NCI-H128 (cell line): ENCODE measurements at regions not wholly inside any gene's neighbourhood (a gene's known extent, or its start where the extent isn't known, plus 50 kb on each side); places are given as distances from the start of the nearest gene placed in this dataset.

Experiments
- DNase-seq: peaks from one replicate; lab custom pipeline; 2025; ENCODE audit not compliant: unreplicated experiment; lab: John Stamatoyannopoulos, UW

DNA sequence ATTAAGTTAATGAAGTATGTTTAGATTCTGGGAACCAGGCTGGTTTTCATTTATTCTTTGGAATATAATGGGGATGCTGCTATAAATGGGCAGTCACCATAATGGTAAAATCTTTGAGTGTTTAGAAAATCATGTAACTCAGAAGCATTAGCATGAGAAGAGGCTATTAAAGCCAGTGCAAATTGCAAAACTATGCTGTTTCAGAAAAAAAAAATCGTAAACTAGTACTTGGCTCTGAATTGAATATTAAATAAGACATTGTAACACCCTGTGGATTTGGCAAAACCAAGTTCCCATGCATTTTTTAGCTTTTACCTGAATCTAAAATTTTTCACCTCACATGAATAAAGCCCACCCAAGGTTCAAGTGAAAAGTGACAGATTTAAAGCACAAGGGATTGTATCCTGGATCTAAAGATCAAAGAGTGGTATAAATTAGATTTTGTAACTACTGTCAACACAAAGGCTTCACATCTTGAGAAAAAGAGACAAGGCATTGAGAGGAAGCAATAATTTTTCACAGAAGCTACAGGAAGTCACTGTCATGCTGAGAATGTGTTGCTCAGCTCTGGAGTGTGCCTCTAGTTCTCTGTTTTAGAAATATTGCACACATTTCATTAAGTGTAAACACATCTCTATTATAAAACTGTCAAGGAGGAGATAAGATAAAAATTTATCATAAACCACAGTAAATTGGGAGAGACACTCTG is 142.2 kb downstream of the ABCA8 start:
- no peak for DNase-seq

DNA sequence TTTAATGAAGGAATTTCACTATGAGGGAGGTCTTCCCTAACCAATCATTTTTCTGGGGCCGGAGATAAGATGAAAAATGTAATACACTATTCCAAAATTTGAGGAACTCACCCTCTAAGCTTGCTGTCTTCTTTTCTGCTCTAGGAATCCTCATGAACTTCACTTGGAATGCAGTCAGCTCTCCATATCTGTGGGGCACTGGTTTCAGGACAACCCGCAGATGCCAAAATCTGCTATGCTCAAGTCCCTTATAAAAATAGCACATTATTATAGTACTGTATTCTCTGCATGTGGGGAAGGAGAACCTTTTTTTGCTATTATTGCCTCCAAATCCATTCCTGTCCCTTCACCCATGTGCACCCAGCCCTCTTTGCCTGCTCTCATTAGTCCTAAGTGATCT is 146.0 kb downstream of the ABCA8 start:
- DNase-seq: no peak

DNA sequence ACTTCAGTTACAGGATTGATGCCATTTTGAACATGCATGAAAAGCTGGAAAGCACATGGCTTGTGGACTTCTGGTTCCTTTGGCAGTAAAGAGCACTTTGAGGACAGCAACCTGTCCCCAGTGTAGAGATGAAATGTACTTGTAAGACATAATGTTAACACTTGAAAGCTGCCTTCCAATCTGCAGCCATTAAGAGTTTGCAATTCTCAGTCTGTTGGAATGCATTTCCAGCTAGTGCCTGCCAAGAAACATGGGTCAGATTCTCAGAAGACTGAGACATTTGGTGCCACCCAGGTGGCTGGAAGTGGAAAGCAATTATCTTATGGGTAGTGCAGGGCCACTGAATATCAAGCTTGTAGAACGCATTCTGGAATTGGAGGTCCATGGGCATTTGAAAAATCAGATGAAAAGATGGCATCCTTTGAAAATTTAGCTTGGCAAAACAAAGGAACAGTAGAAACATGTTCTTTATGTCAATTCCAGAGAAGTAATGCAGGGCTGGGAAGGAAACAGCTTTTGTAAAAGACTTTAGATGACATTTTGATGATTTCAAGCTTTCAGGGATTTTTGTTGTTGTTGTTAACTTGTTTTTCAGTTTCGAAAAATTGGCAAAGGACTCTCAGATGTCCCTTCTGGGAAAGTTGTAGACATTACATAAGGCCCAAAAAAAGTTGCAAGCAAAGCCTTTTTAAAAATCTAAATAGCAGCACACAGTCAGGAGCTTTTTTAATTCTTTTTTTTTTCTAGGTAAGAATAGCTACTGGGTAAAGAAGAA is 147.0 kb downstream of the ABCA8 start:
- no peak for DNase-seq

DNA sequence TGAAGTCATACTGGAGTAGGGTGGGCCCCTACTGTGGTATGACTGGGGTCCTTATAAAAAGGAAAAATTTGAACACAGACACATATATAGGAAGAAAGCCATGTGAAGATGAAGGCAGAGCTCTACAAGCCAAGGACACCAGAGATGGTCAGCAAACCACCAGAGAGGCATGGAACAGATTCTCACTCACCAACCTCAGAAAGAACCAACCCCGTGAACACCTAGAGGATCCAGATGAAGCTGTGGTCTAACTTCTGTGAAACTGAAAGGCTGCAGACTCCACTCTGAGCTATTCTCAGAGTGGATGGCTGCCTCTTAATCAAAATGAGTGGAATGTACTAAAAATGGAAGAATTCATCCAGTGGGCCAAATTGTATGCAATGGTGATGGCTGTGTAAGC is 149.6 kb downstream of the ABCA8 start:
- no peak for DNase-seq

DNA sequence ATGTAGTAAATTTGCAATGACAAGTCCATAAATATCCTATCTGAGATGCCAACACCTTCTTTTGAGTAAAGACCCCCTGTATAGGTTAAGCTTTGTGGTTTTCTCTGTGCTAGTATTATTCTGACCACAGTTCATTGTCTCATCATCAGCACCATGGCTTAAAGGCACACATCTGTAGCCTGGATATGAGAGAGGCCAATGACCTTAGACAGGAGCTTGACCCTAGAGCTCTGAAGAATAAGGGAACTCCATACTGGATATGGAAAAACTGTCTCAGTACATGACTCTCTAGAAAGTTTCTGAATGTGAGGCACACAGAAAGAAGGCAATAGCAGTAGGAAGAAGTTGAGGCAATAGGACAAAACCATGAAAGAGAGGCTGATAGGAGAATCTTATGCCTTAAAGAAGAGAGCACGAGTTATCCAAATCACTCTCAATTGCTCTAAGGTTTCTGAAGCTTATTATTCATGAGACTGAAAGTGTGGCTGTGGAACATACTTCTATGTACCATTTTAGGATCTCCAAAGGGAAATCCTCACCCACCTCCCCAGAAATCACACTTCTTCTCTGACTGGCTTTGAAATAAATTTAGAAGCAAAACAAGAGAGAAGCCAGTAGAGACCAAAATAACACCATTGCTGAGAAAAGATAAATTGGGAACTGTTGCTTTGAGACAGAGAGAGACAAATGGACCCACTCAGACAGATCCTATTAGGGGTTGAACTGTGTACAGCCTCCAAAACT is 150.2 kb downstream of the ABCA8 start:
- DNase-seq: no peak

DNA sequence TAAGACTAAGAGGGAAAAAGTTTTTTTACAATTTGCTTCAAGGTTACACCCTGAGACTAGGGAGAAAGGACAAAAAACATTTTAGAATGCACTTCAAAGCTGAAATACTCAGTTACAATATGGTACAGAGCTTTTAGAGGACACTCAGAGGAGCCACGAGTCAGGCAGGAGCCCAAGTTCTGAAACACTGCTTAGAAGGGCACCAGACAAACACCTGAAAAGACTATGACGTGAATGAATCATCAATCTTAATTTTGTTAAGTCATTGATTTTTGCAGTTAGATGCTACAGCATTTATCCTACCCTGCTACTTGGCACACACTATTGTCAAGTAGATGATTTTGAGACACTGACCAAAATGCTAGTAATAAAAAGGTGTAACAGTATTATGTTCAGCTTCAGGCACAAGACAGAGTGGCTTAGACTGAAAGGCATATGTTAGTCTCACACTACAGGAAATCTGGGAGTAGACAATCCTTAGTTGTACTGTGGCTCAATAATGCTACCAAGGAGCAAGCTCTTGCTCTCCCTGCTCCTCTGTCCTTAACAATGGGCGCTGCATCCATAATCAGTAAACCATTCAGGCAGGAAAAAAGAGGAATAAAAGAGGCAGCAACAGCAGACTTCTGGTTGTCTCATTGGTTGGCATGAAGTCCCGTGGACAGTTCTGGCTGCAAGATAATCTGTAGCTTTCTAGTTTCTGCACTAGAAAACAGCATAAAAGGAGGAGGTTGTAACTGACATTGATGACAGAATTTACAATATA is 151.8 kb downstream of the ABCA8 start:
- no peak for DNase-seq

DNA sequence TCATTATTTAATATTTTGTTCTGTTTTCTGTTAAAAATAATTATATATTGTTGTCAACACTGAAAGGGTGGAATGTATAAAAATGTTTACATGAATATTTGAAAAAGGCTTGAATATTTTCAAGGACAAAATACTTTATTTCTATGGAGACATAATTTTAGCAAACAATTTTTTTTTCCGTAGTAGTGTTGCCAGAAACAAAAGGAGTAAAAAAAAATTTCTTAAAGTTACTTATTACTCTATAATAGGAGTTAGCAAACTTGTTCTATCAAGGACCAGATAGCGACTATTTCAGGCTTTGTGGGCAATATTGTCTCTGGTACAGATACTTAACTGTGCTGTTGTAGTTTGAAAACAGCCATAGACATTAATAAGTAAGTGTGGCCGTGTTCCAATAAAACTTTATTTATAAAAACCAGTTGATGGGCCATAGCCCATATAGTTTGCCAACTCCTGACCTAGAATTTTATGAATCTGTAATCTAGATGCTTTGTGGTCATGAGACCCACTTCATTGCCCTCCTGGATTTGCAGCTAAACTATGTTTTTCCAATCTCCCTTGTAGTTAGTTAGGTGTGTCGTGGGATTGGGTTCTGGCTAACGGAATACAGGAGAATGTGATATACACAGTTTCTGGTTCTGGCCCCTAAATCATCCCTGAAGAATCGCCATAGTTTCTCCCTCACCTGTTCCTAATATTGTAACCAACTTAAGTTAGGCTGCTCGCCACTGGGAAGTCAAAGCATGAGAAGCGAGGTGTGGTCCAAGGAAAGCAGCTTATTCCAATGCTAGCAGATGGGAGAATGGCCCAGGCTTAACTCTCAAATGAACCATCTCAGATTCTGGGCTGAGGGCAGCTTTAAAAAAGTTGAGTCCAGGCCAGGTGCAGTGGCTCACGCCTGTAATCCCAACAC is 153.6 kb downstream of the ABCA8 start:
- DNase-seq: no peak

DNA sequence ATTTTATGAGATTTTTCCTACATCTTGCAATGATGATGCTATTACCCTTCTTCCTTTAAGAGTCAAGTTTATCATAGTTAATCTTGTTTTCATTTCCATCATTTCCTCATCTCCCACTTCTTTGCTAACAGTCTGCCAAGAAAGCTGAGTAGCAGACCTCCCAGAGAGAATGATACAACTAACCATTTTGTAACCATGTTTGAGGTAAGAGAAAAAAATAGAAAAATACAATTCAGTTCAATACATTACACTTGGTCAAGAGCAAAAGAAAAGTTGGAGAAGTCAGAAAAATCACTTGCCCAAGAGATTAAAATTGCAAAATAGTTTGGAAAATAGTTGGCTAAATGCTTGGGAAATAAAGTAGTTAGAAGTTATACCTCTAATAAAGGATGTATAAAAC is 154.4 kb downstream of the ABCA8 start:
- no peak for DNase-seq

DNA sequence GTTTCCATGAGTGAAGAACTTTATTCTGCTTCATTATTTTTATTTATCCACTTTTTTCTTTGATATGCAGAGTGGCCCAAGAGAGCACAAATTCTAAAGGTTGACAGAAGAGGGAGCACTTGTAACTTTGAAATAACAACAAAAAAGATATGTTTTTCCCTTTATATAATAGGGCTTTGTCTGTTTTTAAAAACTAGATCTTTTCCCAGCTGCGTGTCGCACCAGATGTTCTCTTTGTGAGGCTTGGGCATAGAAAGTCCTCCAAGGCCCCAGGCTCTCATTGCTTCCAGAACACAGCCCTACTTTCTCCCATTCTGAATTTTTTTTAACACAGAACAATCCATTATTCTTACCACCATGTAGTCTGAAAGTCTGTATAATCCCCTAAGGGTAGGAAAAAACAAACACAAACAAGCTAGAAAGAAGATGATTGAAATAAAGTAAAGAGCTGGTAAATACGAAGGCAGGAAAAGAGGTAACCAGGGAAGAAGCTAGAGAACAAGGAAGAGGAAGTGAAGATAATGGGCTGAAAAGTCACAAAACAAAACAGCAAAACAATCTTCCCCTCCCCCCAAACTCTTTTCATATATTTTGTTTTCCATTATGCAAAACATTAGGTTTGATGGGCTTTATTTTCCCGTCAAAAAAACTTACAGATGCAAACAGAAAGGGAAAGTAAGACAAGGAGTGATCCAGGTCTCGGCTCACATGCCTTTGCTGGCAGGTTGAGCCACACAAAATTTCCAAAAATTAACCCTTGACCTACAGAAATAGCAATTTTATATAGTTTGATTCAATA is 160.4 kb downstream of the ABCA8 start:
- DNase-seq: no peak

DNA sequence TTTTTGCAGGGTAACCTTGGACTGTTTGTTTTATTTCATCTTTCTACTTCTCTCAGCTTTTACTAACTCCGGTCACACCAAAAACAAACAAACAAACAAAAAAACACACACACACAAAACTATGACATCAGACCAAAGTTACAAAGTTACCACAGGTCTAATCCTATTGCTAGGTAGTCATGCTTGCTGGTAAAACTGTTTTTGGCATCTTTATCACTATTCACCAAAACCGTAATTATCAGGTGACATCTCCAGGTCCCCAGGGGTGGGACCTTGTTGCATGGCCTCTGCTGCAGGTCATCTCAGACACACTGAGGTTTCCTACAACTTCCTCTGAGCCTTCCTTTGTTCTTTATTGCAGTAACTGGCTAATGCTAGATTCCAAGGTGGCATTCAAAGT is 162.3 kb downstream of the ABCA8 start:
- DNase-seq: no peak

DNA sequence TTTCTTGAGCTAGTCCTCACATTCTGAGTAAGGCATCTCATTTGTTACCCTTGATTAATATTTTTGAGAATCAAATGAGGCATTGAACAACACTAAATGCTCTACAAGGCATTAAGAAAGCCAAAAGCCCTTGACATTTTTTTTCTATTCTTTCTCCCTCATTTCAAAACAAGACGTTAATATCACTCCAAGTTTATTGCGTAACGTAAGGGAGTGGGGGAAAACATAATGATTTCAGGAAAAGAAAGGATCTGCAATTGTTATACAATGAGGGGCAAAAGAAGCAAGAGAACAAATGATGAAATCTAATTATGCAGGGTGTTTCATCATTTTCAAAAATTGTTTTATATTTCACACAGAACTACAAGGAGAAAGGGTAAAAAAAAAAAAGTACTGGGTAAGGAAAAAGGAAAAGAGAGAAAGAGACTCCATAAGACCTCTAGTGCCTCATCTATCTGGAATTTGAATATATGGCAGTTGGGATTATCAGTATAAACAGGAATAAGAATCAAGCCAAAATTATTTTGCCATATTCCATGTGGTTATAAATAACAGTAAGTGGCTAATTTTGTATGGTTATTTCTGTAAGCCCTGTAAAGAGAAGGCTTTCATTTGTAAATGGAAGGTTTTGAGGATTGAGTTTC is 163.0 kb downstream of the ABCA8 start:
- DNase-seq: no peak

DNA sequence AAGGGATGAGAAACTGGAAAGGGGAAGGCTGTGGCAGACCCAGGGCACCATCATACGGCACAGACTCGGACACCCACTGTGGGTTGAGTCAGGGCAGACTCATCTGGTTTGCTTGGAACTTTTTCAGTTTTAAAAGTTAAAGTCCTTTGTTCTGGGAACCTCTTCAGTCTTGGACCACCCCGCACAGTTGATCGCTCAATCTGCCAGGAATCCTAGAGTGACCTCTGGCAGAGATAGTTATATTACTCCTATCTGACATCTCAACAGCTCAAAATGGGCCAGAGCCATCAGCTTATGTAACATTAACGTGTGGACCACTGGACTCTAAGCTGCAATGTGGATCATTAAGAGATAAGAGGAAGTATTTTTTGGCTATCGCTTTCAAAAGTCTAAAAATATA is 164.3 kb downstream of the ABCA8 start:
- DNase-seq: no peak

DNA sequence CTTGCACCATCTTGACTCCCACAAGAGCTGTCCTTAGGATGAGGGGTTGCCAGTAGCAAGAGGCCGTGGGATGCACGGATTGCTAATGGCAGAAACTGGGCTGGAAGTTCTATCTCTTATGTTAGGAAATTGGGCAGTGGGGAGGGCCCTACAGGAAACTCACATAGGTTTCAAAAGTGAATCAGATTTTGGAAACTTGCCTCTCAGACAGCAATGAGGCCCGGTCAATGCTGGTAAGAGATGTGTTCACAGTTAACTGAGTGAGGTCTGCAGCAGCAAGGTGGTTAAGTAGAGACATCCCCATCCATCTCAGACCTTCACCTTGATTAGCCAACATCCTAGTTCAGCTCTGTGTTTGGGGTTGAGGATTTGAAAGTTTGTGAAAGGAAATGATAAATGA is 164.7 kb downstream of the ABCA8 start:
- DNase-seq: no peak

DNA sequence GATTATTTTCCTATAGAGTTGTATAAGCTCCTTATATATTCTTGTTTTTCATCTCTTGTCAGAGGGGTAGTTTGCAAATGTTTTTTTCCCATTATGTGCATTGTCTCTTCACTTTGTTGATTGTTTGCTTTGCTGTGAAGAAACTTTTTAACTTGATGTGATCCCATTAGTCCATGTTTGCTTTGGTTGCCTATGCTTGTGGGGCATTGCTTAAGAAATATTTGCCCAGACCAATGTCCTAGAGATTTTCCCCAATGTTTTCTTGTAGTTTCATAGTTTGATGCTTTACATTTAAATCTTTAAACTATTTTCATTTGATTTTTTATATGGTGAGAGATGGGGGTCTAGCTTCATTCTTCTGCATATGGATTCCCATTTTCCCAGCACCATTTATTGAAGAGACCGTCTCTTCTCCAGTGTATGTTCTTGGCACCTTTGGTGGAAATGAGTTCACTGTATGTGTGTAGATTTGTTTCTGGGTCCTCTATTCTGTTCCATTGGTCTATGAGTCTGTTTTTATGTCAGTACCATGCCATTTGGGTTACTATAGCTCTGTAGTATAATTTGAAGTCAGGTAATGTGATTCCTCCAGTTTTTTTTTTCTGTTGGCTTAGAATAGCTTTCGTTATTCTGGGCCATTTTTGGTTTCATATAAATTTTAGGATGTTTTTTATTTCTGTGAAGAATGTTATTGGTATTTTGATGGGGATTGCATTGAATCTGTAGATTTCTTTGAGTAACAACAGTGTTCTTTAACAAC is 165.8 kb downstream of the ABCA8 start:
- DNase-seq: no peak

DNA sequence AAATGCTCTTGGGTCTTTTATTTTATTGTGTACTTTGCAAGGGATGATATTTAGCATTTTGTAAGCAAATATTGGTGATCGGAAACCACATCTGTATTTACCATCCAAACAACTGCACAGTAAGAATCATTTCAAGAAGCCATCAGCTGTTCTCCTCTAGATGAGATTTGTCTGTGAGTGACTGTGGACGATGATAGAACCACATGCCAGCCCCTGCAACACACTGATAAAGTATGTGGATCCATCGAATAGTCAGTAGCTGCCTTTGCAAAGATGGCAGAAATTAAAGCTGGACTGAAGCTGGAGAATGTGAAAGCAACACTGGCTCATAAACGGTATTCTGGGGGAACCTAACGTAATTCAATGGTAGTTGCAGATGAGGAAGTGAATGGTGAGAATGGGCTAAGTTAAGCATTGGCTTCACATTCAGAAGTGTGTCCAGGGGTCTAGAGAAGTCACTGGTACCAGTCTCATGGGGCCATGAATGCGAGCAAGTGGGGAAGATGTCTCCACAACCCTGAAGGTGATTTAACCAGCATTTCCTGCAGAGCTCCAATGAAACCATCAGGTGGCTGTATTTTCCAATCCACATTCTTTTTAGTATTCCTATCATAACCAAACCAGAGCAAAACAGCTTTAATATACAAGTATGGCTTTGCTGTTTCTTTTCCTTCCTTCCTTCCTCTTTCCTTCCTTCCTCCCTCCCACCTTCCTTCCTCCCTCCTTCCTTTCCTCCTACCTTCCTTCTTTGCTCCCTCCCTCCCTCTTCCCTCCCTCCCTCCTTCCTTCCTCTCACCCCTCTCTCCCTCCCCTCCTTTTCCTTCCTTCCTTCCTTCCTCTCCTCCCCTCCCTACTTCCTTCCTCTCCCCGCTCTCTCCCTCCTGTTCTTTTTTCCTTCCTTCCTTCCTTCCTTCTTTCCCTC is 169.4 kb downstream of the ABCA8 start:
- no peak for DNase-seq

DNA sequence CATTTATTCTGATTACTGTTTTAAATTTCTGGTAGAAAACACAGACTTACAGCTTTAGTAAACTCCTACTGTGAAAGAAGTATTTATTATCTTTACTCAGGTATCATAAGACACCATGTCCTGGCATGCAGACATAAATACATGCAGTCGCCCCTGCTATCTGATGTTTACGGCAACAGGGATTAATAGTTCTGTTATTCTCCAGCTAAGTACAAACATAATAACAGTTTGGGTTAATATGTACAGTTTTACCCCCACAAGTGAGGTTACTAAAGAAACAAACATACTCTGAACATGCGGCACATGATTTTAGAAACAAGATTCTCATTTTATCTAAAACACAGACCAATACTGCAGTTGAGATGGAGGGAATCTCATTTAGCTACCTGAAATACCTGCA is 170.8 kb downstream of the ABCA8 start:
- DNase-seq: no peak

DNA sequence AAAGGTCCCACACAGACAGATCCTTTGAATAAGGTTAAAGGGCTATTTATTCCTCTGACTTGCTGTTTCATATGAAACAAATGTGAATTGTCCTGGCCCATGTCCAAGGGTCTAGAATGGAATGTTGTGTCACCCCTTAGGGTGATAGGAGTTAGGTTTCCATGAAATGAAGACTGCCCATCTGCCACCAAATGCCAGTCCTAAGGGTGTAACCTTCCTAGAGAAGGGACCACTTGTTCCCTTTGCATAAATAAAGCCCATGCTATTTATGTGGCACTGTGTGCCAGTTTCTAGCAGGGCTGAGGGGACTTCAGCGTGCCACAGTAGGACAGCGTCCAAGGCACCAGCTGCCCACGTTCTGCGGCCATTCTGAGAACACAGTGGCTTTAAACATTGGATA is 171.3 kb downstream of the ABCA8 start:
- DNase-seq: no peak
